PFSK-1 (cell line): ENCODE measurements at regions not wholly inside any gene's neighbourhood (a gene's known extent, or its start where the extent isn't known, plus 50 kb on each side); places are given as distances from the start of the nearest gene placed in this dataset.

Experiments
- FOXP2 ChIP-seq: optimal IDR thresholded peaks from 2 replicates; pipeline ENCODE3; 2011; ENCODE audit warnings: borderline replicate concordance, control low read depth, inconsistent platforms; ENCODE audit not compliant: insufficient read depth; ENCODE audit errors: extremely low read length, extremely low read depth
- POLR2AphosphoS5 ChIP-seq: IDR thresholded peaks from 2 replicates; pipeline ENCODE4 v1.6.1; 2012; ENCODE audit warnings: low read depth, mild to moderate bottlenecking, control low read depth, low read length, moderate library complexity
- SIN3A ChIP-seq: IDR thresholded peaks from 2 replicates; pipeline ENCODE4 v1.6.1; 2012; ENCODE audit warnings: mild to moderate bottlenecking, low read length, moderate library complexity, borderline replicate concordance; ENCODE audit not compliant: insufficient read depth
- TAF1 ChIP-seq: IDR thresholded peaks from 2 replicates; pipeline ENCODE4 v1.6.1; 2012; ENCODE audit warnings: low read length, control low read depth, borderline replicate concordance; ENCODE audit not compliant: insufficient read depth
- TF ChIP-seq, protein P1 (sequence below), 2 experiments: IDR thresholded peaks; 2 replicates each; pipeline versions ENCODE4 v1.6.1 to v1.8.0; 2011 to 2012; ENCODE audit warnings: low read depth in 2 of 2, low read length in 2 of 2, control low read depth in 1 of 2, inconsistent platforms in 1 of 2, mild to moderate bottlenecking in 1 of 2, moderate library complexity in 1 of 2; ENCODE audit not compliant: insufficient read depth in 1 of 2

DNA sequence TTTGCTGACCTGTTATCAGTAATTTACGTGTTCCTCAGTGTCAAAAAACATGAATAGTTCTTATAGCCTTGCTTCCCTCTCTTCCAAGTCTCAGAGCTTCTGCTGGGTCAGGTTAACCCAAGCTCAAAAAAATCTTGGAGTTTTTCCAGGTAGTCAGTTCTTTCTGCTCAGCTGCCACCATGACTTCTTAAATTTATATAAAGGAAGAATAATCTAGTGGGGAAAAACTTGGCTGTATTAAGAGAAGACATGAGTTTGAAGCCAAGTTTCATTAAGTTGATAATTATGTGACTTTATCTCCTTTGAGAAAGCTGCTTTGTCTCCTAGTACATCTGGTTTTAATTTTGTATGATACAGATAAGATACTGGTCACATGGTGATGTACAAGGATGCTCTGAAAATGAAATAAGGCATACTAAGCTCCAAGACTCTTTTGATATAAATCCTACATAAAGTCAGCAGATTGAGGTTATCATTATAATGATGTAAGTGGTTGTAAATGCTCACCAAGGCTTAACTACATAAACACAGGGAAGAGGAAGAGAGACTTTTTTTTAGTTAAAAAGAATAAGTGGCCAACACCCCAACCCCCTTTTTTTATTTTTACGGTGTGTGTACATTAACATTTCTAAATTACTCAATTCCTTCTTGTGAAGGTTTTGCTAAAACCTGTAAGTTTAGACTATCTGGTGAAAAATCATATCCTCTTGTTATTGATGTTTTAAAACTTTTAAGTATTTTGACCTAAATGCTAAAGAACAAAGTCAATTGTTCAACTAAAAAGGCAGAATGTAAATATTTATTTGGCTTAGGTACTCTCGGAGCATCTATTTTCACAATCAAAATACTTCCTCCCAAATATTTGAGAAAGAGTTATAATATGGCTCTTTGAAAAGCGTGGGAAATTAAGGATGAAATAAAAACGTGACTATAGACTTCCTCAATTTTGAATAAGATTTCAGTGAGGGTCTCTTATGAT, 84.1 kb upstream of the SLC38A2 start:
- TF ChIP-seq FOXP2 (no peak), SIN3A (no peak), POLR2AphosphoS5 (no peak), TAF1 (no peak)
- TF ChIP-seq, protein P1, sequence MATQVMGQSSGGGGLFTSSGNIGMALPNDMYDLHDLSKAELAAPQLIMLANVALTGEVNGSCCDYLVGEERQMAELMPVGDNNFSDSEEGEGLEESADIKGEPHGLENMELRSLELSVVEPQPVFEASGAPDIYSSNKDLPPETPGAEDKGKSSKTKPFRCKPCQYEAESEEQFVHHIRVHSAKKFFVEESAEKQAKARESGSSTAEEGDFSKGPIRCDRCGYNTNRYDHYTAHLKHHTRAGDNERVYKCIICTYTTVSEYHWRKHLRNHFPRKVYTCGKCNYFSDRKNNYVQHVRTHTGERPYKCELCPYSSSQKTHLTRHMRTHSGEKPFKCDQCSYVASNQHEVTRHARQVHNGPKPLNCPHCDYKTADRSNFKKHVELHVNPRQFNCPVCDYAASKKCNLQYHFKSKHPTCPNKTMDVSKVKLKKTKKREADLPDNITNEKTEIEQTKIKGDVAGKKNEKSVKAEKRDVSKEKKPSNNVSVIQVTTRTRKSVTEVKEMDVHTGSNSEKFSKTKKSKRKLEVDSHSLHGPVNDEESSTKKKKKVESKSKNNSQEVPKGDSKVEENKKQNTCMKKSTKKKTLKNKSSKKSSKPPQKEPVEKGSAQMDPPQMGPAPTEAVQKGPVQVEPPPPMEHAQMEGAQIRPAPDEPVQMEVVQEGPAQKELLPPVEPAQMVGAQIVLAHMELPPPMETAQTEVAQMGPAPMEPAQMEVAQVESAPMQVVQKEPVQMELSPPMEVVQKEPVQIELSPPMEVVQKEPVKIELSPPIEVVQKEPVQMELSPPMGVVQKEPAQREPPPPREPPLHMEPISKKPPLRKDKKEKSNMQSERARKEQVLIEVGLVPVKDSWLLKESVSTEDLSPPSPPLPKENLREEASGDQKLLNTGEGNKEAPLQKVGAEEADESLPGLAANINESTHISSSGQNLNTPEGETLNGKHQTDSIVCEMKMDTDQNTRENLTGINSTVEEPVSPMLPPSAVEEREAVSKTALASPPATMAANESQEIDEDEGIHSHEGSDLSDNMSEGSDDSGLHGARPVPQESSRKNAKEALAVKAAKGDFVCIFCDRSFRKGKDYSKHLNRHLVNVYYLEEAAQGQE (IDR thresholded peaks at IDR 0.05; ENCODE audit: insufficient read depth in 1 of 2, low read depth in 2 of 2, low read length in 2 of 2): no peak

DNA sequence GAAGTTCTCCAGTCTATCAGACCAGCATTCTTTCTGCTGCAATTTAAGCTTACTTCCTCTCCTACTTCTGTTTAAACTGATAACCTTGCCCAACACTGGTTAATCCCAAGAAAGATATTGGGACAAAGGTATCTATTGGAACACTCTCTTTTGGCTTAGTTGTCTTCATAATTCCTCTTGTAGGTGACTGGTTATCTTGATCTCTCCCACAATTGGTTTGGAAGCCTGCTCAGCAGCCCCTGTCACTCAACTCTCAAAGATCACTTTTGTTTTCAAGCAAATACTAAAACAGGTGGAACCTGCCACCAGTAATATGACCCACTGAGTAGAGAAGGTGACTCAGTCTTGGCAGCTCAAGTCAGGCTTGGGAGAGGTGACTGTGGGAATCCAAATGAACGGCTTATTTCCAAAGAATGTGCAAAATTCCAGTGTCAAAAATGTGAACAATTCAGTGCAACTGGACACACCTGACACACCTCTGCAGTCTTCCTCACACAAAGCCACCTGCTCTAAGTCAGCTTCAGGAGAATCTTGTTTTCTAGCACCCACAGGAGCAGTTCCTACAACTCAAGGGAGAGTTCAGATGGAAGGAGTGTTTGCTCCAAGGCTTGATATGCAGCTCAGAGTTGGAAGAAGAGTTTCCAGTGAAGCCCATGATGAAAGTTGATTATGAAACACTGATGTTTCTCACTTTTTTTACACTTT, 83.2 kb upstream of the SLC38A2 start:
- TF ChIP-seq, protein P1 (IDR thresholded peaks at IDR 0.05; ENCODE audit: insufficient read depth in 1 of 2, low read depth in 2 of 2, low read length in 2 of 2): no peak
- no peak for TF ChIP-seq TAF1
- no peak for TF ChIP-seq SIN3A
- no peak for TF ChIP-seq POLR2AphosphoS5
- no peak for TF ChIP-seq FOXP2

DNA sequence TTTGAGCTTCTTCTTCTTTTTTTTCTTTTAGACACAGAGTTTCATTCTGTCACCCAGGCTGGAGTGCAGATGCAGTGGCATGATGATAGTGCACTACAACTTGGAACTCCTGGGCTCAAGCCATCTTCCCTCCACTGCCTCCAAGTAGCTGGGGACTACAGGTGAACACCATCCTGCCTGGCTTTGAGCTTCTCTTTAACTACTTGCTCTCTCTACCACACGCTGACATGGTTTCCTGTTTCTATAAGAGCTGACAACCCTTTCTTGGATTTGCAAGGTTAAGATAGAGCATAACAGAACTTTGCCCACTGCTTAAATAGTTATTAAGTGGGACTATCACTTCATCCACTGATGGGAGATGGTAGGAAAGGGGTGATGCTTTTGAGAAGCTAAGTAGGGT, 82.4 kb upstream of the SLC38A2 start:
- TF ChIP-seq FOXP2: no peak
- no peak for TF ChIP-seq POLR2AphosphoS5
- no peak for TF ChIP-seq TAF1
- TF ChIP-seq, protein P1 (IDR thresholded peaks at IDR 0.05; ENCODE audit: insufficient read depth in 1 of 2, low read depth in 2 of 2, low read length in 2 of 2): no peak
- no peak for TF ChIP-seq SIN3A

DNA sequence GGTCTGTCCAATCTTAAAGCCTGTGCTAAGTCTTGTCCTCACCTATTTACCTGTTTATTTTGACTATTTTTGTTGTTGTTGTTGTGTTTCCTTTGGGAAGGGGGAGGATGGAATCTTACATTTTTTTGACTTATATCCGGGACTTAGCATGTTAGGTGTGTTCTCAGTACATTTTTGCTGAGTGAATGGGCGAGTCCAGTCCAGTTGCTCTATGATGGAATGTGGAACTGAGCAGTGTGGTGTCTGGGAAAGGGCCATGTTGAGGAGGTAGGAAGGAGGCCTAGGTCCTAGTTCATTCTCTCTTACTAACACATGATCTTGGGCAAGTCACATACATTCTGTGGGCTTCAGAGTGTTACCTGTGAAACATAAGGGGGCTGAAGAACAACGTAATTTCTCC, 80.9 kb upstream of the SLC38A2 start:
- no peak for TF ChIP-seq TAF1
- TF ChIP-seq FOXP2: no peak
- TF ChIP-seq, protein P1 (IDR thresholded peaks at IDR 0.05; ENCODE audit: insufficient read depth in 1 of 2, low read depth in 2 of 2, low read length in 2 of 2): no peak
- no peak for TF ChIP-seq POLR2AphosphoS5
- no peak for TF ChIP-seq SIN3A
